H1 (cell line): ENCODE measurements at regions not wholly inside any gene's neighbourhood (a gene's known extent, or its start where the extent isn't known, plus 50 kb on each side); places are given as distances from the start of the nearest gene placed in this dataset.

Experiments used
- NANOG ChIP-seq: IDR thresholded peaks from 2 replicates; pipeline ENCODE4 v1.6.1; 2011; ENCODE audit warnings: low read length, low read depth, mild to moderate bottlenecking, inconsistent platforms; ENCODE audit not compliant: insufficient read depth, poor library complexity, severe bottlenecking
- RFX5 ChIP-seq: IDR thresholded peaks from 2 replicates; pipeline ENCODE4 v1.6.1; 2011; ENCODE audit warnings: low read depth, low read length, improper control_type of control experiment, borderline replicate concordance
- TF ChIP-seq, protein P1 (sequence below), 3 experiments: IDR thresholded peaks; 1 replicate in 2 of 3; 2 replicates in 1 of 3; pipeline versions ENCODE4 v1.5.1 to v1.6.1; 2011; ENCODE audit warnings: low read length in 3 of 3, mild to moderate bottlenecking in 3 of 3, inconsistent platforms in 2 of 3, low read depth in 1 of 3, moderate library complexity in 1 of 3; ENCODE audit not compliant: insufficient read depth in 1 of 3; ENCODE audit errors: control extremely low read depth in 1 of 3

DNA sequence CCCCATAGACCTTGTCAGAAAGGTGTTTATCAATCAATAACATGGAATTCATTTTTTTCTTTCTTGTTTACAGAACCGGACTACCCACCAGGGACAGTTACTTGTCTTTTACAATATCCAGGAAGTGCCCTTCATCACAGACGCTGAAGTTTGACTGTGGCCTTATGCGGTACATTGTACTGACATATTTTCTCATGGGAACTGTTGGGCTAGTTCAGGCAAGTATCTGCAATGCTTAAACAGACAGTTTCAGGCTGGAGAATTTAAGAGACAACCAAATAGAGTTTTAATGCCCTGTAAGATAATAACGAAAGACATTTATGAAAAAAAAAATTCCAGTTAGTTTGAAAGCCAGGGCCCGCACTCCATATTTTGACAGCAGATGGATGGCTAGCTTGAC, 246.4 kb downstream of the GATA3 start (continued):
- TF ChIP-seq NANOG (no peak), RFX5 (no peak)
- TF ChIP-seq, protein P1, sequence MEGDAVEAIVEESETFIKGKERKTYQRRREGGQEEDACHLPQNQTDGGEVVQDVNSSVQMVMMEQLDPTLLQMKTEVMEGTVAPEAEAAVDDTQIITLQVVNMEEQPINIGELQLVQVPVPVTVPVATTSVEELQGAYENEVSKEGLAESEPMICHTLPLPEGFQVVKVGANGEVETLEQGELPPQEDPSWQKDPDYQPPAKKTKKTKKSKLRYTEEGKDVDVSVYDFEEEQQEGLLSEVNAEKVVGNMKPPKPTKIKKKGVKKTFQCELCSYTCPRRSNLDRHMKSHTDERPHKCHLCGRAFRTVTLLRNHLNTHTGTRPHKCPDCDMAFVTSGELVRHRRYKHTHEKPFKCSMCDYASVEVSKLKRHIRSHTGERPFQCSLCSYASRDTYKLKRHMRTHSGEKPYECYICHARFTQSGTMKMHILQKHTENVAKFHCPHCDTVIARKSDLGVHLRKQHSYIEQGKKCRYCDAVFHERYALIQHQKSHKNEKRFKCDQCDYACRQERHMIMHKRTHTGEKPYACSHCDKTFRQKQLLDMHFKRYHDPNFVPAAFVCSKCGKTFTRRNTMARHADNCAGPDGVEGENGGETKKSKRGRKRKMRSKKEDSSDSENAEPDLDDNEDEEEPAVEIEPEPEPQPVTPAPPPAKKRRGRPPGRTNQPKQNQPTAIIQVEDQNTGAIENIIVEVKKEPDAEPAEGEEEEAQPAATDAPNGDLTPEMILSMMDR (IDR thresholded peaks at IDR 0.05; ENCODE audit: control extremely low read depth in 1 of 3, insufficient read depth in 1 of 3, low read depth in 1 of 3, low read length in 3 of 3) = no peak
